Loucy (cell line): ENCODE measurements at regions not wholly inside any gene's neighbourhood (a gene's known extent, or its start where the extent isn't known, plus 50 kb on each side); places are given as distances from the start of the nearest gene placed in this dataset.

Experiments used
- H2AFZ ChIP-seq: fragments of 200-600 bp; sonication (generic); 2 replicates; pipeline ENCODE4 v1.6.0; 2016; ENCODE audit warnings: antibody characterized with exemption, mild to moderate bottlenecking, low read length, moderate library complexity
- H3F3A ChIP-seq: fragments of 200-600 bp; 2 replicates; pipeline ENCODE4 v1.6.0; 2016; ENCODE audit warnings: antibody characterized with exemption, low read depth, mild to moderate bottlenecking
- H3K27me3 ChIP-seq: fragments of 200-600 bp; sonication (generic); 2 replicates; pipeline ENCODE4 v1.6.1; 2014; ENCODE audit warnings: low read length, mild to moderate bottlenecking; ENCODE audit not compliant: insufficient read depth, poor library complexity, severe bottlenecking
- H3K36me3 ChIP-seq: fragments of 200-600 bp; sonication (generic); 2 replicates; pipeline ENCODE4 v1.6.1; 2016; ENCODE audit warnings: low read length; ENCODE audit not compliant: insufficient read depth
- H3K4me1 ChIP-seq: fragments of 200-600 bp; sonication (generic); 2 replicates; pipeline ENCODE4 v1.5.1; 2014; ENCODE audit warnings: low read length, mild to moderate bottlenecking; ENCODE audit not compliant: insufficient read depth, poor library complexity, severe bottlenecking
- H3K4me2 ChIP-seq: fragments of 200-600 bp; sonication (generic); 2 replicates; pipeline ENCODE4 v1.6.0; 2014; ENCODE audit warnings: antibody characterized with exemption, low read length, low read depth, mild to moderate bottlenecking; ENCODE audit not compliant: poor library complexity, severe bottlenecking
- H3K4me3 ChIP-seq: fragments of 200-600 bp; sonication (generic); 2 replicates; pipeline ENCODE4 v1.5.1; 2014; ENCODE audit warnings: low read length, mild to moderate bottlenecking, mixed read lengths; ENCODE audit not compliant: poor library complexity, severe bottlenecking
- H3K79me2 ChIP-seq: fragments of 200-600 bp; sonication (generic); 2 replicates; pipeline ENCODE4 v1.6.1; 2014; ENCODE audit warnings: low read length; ENCODE audit not compliant: insufficient read depth
- H3K9ac ChIP-seq: fragments of 200-600 bp; sonication (generic); 2 replicates; pipeline ENCODE4 v1.6.0; 2014; ENCODE audit warnings: mild to moderate bottlenecking, low read depth, low read length, moderate library complexity; ENCODE audit not compliant: poor library complexity, severe bottlenecking
- H3K9me2 ChIP-seq: fragments of 200-600 bp; sonication (generic); replicated peaks from 2 replicates; pipeline ENCODE4 v1.6.1; 2016; ENCODE audit warnings: low read depth, low read length, mixed read lengths
- H3K9me3 ChIP-seq: fragments of 200-600 bp; sonication (generic); 2 replicates; pipeline ENCODE4 v1.6.1; 2014; ENCODE audit warnings: mild to moderate bottlenecking, antibody characterized with exemption, low read length, low read depth; ENCODE audit not compliant: insufficient read depth
- H4K20me1 ChIP-seq: fragments of 200-600 bp; sonication (generic); 2 replicates; pipeline ENCODE4 v1.6.0; 2014; ENCODE audit warnings: antibody characterized with exemption, low read length, mild to moderate bottlenecking; ENCODE audit not compliant: insufficient read depth, poor library complexity, severe bottlenecking
- EZH2phosphoT487 ChIP-seq: fragments of 200-600 bp; IDR thresholded peaks from 2 replicates; pipeline ENCODE4 v1.6.1; 2018; ENCODE audit warnings: antibody characterized with exemption, mild to moderate bottlenecking, moderate library complexity, borderline replicate concordance
- TF ChIP-seq, protein P1 (sequence below): fragments of 200-600 bp; sonication (generic); conservative IDR thresholded peaks from 2 replicates; pipeline ENCODE4 v1.5.1; 2014; ENCODE audit warnings: mild to moderate bottlenecking, antibody characterized with exemption, low read length

DNA sequence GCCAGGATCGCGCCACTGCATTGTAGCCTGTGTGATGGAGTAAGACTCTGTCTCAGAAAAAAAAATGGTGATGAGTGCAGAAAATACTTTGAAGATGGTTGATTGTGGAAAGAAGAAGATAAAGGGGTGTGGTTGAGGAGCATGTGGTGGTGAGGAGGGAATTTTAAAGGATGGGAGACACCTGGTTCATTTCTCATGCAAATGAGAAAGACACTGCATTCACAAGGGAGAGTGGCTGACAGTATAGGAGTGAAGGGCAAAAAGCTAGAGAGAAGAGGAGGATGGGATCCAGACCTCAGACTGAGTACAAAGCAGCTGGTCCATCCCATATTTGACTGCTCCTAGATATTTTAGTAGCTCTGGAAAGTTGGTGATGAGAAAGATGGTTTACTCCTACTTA is 206.0 kb downstream of the SNAPC1 start:
- TF ChIP-seq, protein P1, sequence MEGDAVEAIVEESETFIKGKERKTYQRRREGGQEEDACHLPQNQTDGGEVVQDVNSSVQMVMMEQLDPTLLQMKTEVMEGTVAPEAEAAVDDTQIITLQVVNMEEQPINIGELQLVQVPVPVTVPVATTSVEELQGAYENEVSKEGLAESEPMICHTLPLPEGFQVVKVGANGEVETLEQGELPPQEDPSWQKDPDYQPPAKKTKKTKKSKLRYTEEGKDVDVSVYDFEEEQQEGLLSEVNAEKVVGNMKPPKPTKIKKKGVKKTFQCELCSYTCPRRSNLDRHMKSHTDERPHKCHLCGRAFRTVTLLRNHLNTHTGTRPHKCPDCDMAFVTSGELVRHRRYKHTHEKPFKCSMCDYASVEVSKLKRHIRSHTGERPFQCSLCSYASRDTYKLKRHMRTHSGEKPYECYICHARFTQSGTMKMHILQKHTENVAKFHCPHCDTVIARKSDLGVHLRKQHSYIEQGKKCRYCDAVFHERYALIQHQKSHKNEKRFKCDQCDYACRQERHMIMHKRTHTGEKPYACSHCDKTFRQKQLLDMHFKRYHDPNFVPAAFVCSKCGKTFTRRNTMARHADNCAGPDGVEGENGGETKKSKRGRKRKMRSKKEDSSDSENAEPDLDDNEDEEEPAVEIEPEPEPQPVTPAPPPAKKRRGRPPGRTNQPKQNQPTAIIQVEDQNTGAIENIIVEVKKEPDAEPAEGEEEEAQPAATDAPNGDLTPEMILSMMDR = no peak
- TF ChIP-seq EZH2phosphoT487 = no peak
- Histone ChIP-seq H3K9me3 (no peaks in the 10 kb centered on the region), H2AFZ (no peak overlapping the region)

DNA sequence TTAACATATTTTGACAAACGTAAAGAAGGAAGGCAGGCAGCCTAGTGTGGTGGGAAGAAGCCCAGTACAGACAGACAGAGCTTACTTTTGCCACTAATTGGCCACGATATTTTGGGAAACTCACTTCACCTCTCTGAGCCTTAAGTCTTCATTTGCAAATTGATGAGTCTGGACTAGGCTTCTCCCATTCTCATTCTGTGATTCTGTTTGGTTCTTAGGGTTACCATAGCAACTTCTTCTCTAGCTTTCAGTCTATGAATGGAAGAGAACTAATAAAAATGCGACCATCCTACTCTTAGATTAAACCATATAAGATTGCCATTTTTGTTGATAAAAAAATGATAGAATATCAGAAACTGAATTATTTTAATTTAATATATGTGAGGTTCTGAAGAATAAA is 210.5 kb downstream of the SNAPC1 start:
- Histone ChIP-seq H3K4me3 (no peak overlapping the region), H3K9me2 (no peaks in the 10 kb centered on the region), H3F3A (no peaks in the 10 kb centered on the region), H3K4me1 (no peaks in the 10 kb centered on the region), H2AFZ (no peak overlapping the region), H3K9me3 (peaks cover 3% of the 10 kb centered on the region; the same call in 1 of the 2 replicates), H3K79me2 (no peaks in the 10 kb centered on the region), H4K20me1 (no peaks in the 10 kb centered on the region), H3K9ac (no peak overlapping the region), H3K36me3 (no peaks in the 10 kb centered on the region), H3K4me2 (no peak overlapping the region), H3K27me3 (no peaks in the 10 kb centered on the region)
- no peak for TF ChIP-seq EZH2phosphoT487
- TF ChIP-seq, protein P1 = no peak

More for the DNA sequence above, 206.0 kb downstream of the SNAPC1 start:
- Histone ChIP-seq H3K36me3 (no peaks in the 10 kb centered on the region), H4K20me1 (no peaks in the 10 kb centered on the region), H3K4me3 (no peak overlapping the region), H3K9me2 (no peaks in the 10 kb centered on the region), H3K4me2 (no peak overlapping the region), H3K4me1 (no peaks in the 10 kb centered on the region), H3K9ac (no peak overlapping the region), H3F3A (no peaks in the 10 kb centered on the region), H3K79me2 (no peaks in the 10 kb centered on the region), H3K27me3 (no peaks in the 10 kb centered on the region)

DNA sequence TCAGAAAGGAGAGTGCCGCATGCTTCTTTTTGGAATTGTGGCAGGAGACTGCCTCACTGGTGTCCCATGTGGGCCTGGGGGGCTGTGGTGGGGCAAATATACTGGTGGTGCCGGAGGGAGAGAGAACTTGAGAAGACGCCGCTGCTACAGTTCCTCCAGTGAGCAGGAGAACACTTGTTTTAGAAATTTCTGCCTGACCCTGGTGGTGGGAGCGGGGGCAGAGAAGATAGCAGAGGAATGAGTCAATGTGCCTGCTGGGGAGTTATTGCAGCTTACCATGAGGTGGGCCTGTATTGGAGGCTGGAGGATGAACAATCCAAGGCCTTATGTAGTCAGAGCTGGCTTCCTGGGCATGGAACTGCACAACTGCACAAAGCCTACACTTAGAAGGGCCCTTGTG is 211.8 kb downstream of the SNAPC1 start:
- Histone ChIP-seq H3K36me3 (no peaks in the 10 kb centered on the region), H3F3A (no peaks in the 10 kb centered on the region), H3K4me2 (no peak overlapping the region), H3K79me2 (no peaks in the 10 kb centered on the region), H4K20me1 (no peaks in the 10 kb centered on the region), H3K9ac (no peak overlapping the region), H2AFZ (no peak overlapping the region), H3K9me3 (peaks cover 3% of the 10 kb centered on the region; the same call in 1 of the 2 replicates), H3K9me2 (no peaks in the 10 kb centered on the region), H3K27me3 (no peaks in the 10 kb centered on the region), H3K4me1 (no peaks in the 10 kb centered on the region), H3K4me3 (no peak overlapping the region)
- no peak for TF ChIP-seq EZH2phosphoT487
- TF ChIP-seq, protein P1 = no peak
